Nucleus accumbens (tissue), 56 donors: ENCODE measurements at regions not wholly inside any gene's neighbourhood (a gene's known extent, or its start where the extent isn't known, plus 50 kb on each side); places are given as distances from the start of the nearest gene placed in this dataset.
A peak's percentile ranks its signal among the peaks of the same experiment; 100 is the strongest.

ENCODE experiments used
- DNase-seq, 56 donors: peaks; one replicate each; lab custom pipeline; 2025; lab: John Stamatoyannopoulos, UW

GRCh38 chr5:56449071-56449640, 216.0 kb upstream of the ANKRD55 start:
- DNase-seq = no peak

GRCh38 chr5:56447656-56448055, 214.5 kb upstream of the ANKRD55 start:
- no peak for DNase-seq

GRCh38 chr5:56447232-56447631, 214.1 kb upstream of the ANKRD55 start:
- no peak for DNase-seq

- DNase-seq = no peak
These were observed 213.6 kb upstream of the ANKRD55 start for GRCh38 chr5:56446728-56447127.

GRCh38 chr5:56443826-56444225, 210.7 kb upstream of the ANKRD55 start:
- DNase-seq = no peak

- DNase-seq = no peak
These were observed 208.0 kb upstream of the ANKRD55 start for GRCh38 chr5:56440871-56441740.

- DNase-seq = no peak
These were observed 201.9 kb upstream of the ANKRD55 start for GRCh38 chr5:56434986-56435385.

GRCh38 chr5:56433039-56433617, 200.0 kb upstream of the ANKRD55 start:
- no peak for DNase-seq

GRCh38 chr5:56432321-56432720, 199.2 kb upstream of the ANKRD55 start:
- DNase-seq = no peak

- no peak for DNase-seq
These were observed 197.3 kb upstream of the ANKRD55 start for GRCh38 chr5:56430422-56430821.

- peak in 2 of 56 donors; percentile 4 to 9 for DNase-seq
These were observed 196.0 kb upstream of the ANKRD55 start for GRCh38 chr5:56429110-56429561.

GRCh38 chr5:56426693-56427092, 193.6 kb upstream of the ANKRD55 start:
- no peak for DNase-seq

GRCh38 chr5:56422076-56422762, 189.1 kb upstream of the ANKRD55 start:
- no peak for DNase-seq

GRCh38 chr5:56421246-56422075, 188.3 kb upstream of the ANKRD55 start:
- DNase-seq = no peak

GRCh38 chr5:56420323-56420722, 187.2 kb upstream of the ANKRD55 start:
- DNase-seq = no peak

- no peak for DNase-seq
These were observed 186.5 kb upstream of the ANKRD55 start for GRCh38 chr5:56419667-56420066.

- DNase-seq = peak in 14 of 56 donors; percentile 2 to 43 (median 16)
These were observed 182.2 kb upstream of the ANKRD55 start for GRCh38 chr5:56415356-56415765.

GRCh38 chr5:56414066-56414465, 180.9 kb upstream of the ANKRD55 start:
- no peak for DNase-seq

GRCh38 chr5:56413546-56413945, 180.4 kb upstream of the ANKRD55 start:
- DNase-seq = no peak
